ENCODE measurements at regions not wholly inside any gene's neighbourhood (a gene's known extent, or its start where the extent isn't known, plus 50 kb on each side); places are given as distances from the start of the nearest gene placed in this dataset.

DNA sequence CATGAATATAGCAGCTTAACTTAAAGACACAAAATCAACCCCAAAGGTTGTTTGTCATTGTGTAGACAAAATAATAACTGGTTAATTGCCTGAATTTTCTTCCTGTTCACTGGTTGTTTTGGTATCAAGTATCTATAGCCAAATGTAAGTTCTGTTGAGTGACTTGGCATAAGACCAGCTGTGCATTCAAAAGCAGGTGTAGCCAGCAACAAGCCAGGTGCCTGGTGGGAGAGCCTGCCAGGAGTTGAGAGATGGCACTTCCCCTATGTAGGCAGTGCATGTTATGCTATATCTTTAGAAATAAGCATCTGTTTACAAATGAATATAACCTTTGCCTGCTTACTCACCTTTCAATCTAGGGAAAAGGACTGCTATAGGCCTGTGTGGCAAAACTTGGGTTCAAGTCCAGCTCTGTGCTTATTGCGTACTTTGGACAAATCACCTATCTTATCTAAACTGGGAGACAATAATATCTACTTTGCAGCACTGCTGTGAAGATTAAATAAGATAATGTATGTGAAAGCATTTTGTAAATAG is 84.9 kb upstream of the TBL1XR1 start:
- Mint-ChIP-seq H3K27ac (peak overlapping the region; percentile 73), H3K4me3 (no peak overlapping the region), H3K4me1 (ENCODE audit: low read depth) (peaks cover 34% of the 10 kb centered on the region), H3K9me3 (ENCODE audit: insufficient read depth) (peaks cover 10% of the 10 kb centered on the region), H3K27me3 (ENCODE audit: low read depth) (no peaks in the 10 kb centered on the region), H3K36me3 (ENCODE audit: low read depth) (peaks cover 16% of the 10 kb centered on the region)
- DNase-seq (no peak), ATAC-seq (no peak)
- CTCF ChIA-PET, result no interaction called here
- POLR2A ChIA-PET, result no interaction called here

DNA sequence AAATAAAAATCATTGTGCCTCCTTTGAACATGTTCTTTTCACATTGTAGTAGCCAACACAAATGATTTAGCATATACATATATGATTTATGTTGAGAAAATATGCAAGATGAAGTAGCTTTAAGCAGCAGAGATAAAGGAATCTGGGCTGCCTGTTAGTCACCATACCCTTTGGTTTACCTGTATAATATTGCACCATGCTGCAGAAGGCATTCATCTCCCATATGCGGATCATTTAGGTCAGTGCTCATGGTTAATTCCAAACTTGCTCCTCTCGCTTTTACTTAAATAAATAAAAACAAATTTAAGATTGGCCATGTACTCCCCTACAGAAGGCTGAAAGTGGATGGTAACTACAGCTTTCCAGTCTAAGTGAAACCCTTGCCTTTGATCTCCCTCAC is 86.7 kb upstream of the TBL1XR1 start:
- ChIA-PET POLR2A (interaction anchor here (0.6 to 1.1 kb wide), 2 partner anchors 27 to 86 kb away, joined by 4 to 5 read pairs; no protein-coding TSS in a partner anchor), CTCF (no interaction called here)
- no peak overlapping the region for H3K4me3 Mint-ChIP-seq
- H3K4me1 Mint-ChIP-seq (ENCODE audit: low read depth), result peaks cover 34% of the 10 kb centered on the region
- H3K9me3 Mint-ChIP-seq (ENCODE audit: insufficient read depth), result peaks cover 10% of the 10 kb centered on the region
- ATAC-seq (no peak), DNase-seq (no peak)
- H3K27me3 Mint-ChIP-seq (ENCODE audit: low read depth), result no peaks in the 10 kb centered on the region
- H3K27ac Mint-ChIP-seq, result peak overlapping the region; percentile 80
- H3K36me3 Mint-ChIP-seq (ENCODE audit: low read depth), result peaks cover 16% of the 10 kb centered on the region

GRCh38 chr3:177284383-177284881 is 87.2 kb upstream of the TBL1XR1 start:
- ChIA-PET CTCF (no interaction called here), POLR2A (interaction anchor here (0.6 to 1.1 kb wide), 2 partner anchors 27 to 86 kb away, joined by 4 to 5 read pairs; no protein-coding TSS in a partner anchor)
- H3K27me3 Mint-ChIP-seq (ENCODE audit: low read depth), result no peaks in the 10 kb centered on the region
- peaks cover 16% of the 10 kb centered on the region for H3K36me3 Mint-ChIP-seq (ENCODE audit: low read depth)
- H3K27ac Mint-ChIP-seq, result peak overlapping the region; percentile 80
- ATAC-seq, result peak; percentile 74
- peaks cover 34% of the 10 kb centered on the region for H3K4me1 Mint-ChIP-seq (ENCODE audit: low read depth)
- no peak overlapping the region for H3K4me3 Mint-ChIP-seq
- peak; percentile 51 for DNase-seq
- H3K9me3 Mint-ChIP-seq (ENCODE audit: insufficient read depth), result peaks cover 10% of the 10 kb centered on the region

DNA sequence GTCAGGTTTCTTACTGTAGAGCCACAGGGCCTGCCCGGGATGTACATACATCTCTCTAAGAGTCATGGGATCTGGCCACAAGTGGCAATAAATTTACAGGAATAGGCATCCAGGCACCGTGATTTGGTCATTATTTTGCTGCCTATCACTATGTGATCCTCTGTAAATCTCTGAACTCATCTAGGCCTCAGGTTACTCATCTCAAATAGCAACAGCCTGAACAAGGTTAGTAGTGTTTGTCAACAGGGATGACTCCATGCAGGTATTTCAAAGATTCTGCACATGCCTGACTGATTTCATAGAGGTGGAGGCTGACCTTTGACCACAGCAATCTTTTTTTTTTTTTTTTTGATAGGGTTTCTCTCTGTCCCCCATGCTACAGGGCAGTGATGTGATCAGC is 88.8 kb upstream of the TBL1XR1 start:
- Mint-ChIP-seq H3K4me3 (no peak overlapping the region), H3K9me3 (ENCODE audit: insufficient read depth) (peaks cover 9% of the 10 kb centered on the region), H3K27me3 (ENCODE audit: low read depth) (no peaks in the 10 kb centered on the region), H3K36me3 (ENCODE audit: low read depth) (peaks cover 13% of the 10 kb centered on the region), H3K4me1 (ENCODE audit: low read depth) (peaks cover 26% of the 10 kb centered on the region), H3K27ac (no peak overlapping the region)
- ATAC-seq (no peak), DNase-seq (no peak)
- CTCF ChIA-PET, result no interaction called here
- POLR2A ChIA-PET, result no interaction called here

- ChIA-PET POLR2A (no interaction called here), CTCF (no interaction called here)
- Mint-ChIP-seq H3K27ac (no peak overlapping the region), H3K4me1 (ENCODE audit: low read depth) (peaks cover 14% of the 10 kb centered on the region), H3K27me3 (ENCODE audit: low read depth) (no peaks in the 10 kb centered on the region), H3K36me3 (ENCODE audit: low read depth) (peaks cover 1% of the 10 kb centered on the region), H3K9me3 (ENCODE audit: insufficient read depth) (no peaks in the 10 kb centered on the region), H3K4me3 (no peak overlapping the region)
- DNase-seq (no peak), ATAC-seq (no peak)
Observed at GRCh38 chr3:177287231-177287630, 89.9 kb upstream of the TBL1XR1 start.

DNA sequence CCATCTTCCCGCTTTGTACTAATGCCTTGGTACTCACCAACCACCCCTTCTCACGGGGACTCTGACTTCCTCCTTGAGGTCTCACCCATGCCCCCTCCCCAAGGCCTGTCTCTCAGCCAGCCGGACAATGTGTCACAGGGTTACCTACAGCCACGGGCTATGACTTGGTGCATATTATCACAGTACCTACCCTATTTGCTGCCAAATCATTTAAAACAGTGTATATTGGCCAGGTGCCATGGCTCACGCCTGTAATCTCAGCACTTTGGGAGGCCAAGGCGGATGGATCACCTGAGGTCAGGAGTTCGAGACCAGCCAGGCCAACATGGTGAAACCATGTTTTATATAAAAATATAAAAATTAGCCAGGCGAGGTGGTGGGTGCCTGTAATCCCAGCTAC is 93.4 kb upstream of the TBL1XR1 start:
- H3K27ac Mint-ChIP-seq, result no peak overlapping the region
- no peaks in the 10 kb centered on the region for H3K27me3 Mint-ChIP-seq (ENCODE audit: low read depth)
- ChIA-PET POLR2A (no interaction called here), CTCF (no interaction called here)
- ATAC-seq, result no peak
- H3K9me3 Mint-ChIP-seq (ENCODE audit: insufficient read depth), result no peaks in the 10 kb centered on the region
- H3K4me3 Mint-ChIP-seq, result no peak overlapping the region
- no peaks in the 10 kb centered on the region for H3K36me3 Mint-ChIP-seq (ENCODE audit: low read depth)
- DNase-seq, result no peak
- H3K4me1 Mint-ChIP-seq (ENCODE audit: low read depth), result no peaks in the 10 kb centered on the region

DNA sequence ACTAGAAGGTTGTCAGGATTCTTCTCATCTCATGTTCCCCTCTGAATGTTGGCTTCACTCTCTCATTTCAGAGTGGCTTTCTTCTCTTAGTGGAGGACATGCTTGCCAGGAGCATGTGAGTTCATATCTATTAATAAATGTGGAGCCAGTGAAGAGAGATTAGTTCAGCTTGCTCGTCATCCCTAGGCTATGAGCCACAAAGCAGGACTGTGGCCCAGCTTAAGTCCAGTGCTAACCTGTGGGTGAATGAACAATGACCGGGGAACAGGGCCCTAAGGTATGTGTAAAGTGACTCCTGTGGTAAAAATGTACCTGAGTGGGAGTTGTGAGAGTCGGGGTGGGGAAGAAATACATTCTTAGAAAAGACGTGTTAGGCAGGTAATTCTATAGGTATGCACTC is 96.9 kb upstream of the TBL1XR1 start:
- POLR2A ChIA-PET, result no interaction called here
- no peak for ATAC-seq
- no peaks in the 10 kb centered on the region for H3K27me3 Mint-ChIP-seq (ENCODE audit: low read depth)
- no peaks in the 10 kb centered on the region for H3K4me1 Mint-ChIP-seq (ENCODE audit: low read depth)
- no peak overlapping the region for H3K27ac Mint-ChIP-seq
- no peaks in the 10 kb centered on the region for H3K36me3 Mint-ChIP-seq (ENCODE audit: low read depth)
- no peak overlapping the region for H3K4me3 Mint-ChIP-seq
- no peak for DNase-seq
- H3K9me3 Mint-ChIP-seq (ENCODE audit: insufficient read depth), result no peaks in the 10 kb centered on the region
- CTCF ChIA-PET, result no interaction called here

DNA sequence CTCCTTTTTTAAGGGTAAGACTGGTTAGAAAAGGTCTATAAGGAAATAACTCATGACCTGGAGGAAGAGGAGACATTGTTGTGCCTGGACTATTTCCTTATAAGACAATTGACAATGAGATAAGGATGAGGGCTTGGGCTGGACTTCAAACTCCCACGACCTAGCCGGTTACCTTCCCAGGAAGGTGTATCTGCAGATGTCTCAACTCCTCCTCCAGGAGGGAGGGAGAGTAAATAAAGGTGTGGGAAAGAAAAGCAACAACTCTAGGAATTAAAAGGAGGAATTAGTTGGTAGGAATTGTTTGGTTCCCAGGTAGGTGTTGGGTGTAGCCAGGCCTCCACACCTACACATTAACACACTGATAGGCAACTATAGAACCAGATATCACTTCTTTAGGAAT is 97.8 kb upstream of the TBL1XR1 start:
- no peak for DNase-seq
- ChIA-PET CTCF (no interaction called here), POLR2A (no interaction called here)
- ATAC-seq, result no peak
- no peak overlapping the region for H3K27ac Mint-ChIP-seq
- H3K9me3 Mint-ChIP-seq (ENCODE audit: insufficient read depth), result no peaks in the 10 kb centered on the region
- no peaks in the 10 kb centered on the region for H3K4me1 Mint-ChIP-seq (ENCODE audit: low read depth)
- H3K27me3 Mint-ChIP-seq (ENCODE audit: low read depth), result no peaks in the 10 kb centered on the region
- no peak overlapping the region for H3K4me3 Mint-ChIP-seq
- H3K36me3 Mint-ChIP-seq (ENCODE audit: low read depth), result no peaks in the 10 kb centered on the region

- no peaks in the 10 kb centered on the region for H3K9me3 Mint-ChIP-seq (ENCODE audit: insufficient read depth)
- POLR2A ChIA-PET, result no interaction called here
- no peaks in the 10 kb centered on the region for H3K27me3 Mint-ChIP-seq (ENCODE audit: low read depth)
- ATAC-seq, result no peak
- no peak overlapping the region for H3K27ac Mint-ChIP-seq
- H3K4me1 Mint-ChIP-seq (ENCODE audit: low read depth), result no peaks in the 10 kb centered on the region
- no peak overlapping the region for H3K4me3 Mint-ChIP-seq
- no peaks in the 10 kb centered on the region for H3K36me3 Mint-ChIP-seq (ENCODE audit: low read depth)
- no peak for DNase-seq
- CTCF ChIA-PET, result interaction anchor here (1.5 kb wide), 1 partner anchor 91 kb away, joined by 4 read pairs; no protein-coding TSS in a partner anchor
Observed at GRCh38 chr3:177299250-177299649, 102.0 kb upstream of the TBL1XR1 start.

GRCh38 chr3:177300039-177300833 is 103.0 kb upstream of the TBL1XR1 start:
- H3K9me3 Mint-ChIP-seq (ENCODE audit: insufficient read depth), result no peaks in the 10 kb centered on the region
- no peak overlapping the region for H3K27ac Mint-ChIP-seq
- CTCF ChIA-PET, result interaction anchor here (1.5 kb wide), 1 partner anchor 91 kb away, joined by 4 read pairs; no protein-coding TSS in a partner anchor
- POLR2A ChIA-PET, result no interaction called here
- H3K4me3 Mint-ChIP-seq, result no peak overlapping the region
- ATAC-seq, result no peak
- H3K36me3 Mint-ChIP-seq (ENCODE audit: low read depth), result no peaks in the 10 kb centered on the region
- no peaks in the 10 kb centered on the region for H3K4me1 Mint-ChIP-seq (ENCODE audit: low read depth)
- no peak for DNase-seq
- no peaks in the 10 kb centered on the region for H3K27me3 Mint-ChIP-seq (ENCODE audit: low read depth)

DNA sequence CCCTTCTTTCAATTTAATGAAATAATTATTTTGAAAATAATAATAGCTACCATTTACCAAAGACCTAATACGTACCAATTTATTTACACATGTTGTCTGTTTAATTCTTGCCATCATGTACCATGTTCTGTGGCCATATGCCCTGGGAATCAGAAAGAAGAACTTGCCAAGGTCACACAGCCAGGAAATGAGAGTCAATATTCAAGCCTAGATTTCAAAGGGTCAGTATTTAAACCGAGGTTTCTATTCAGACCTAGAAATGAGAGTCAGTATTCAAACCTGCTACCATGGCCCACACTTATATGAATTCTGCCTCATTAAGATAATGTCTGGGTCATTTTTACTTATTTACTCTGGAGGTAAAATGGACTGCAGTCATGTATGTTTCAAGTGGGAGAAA is 103.6 kb upstream of the TBL1XR1 start:
- Mint-ChIP-seq H3K4me1 (ENCODE audit: low read depth) (no peaks in the 10 kb centered on the region), H3K4me3 (no peak overlapping the region), H3K36me3 (ENCODE audit: low read depth) (no peaks in the 10 kb centered on the region), H3K9me3 (ENCODE audit: insufficient read depth) (no peaks in the 10 kb centered on the region), H3K27ac (no peak overlapping the region), H3K27me3 (ENCODE audit: low read depth) (no peaks in the 10 kb centered on the region)
- POLR2A ChIA-PET, result interaction anchor here (0.7 kb wide), 1 partner anchor 476 kb away, joined by 5 read pairs; no protein-coding TSS in a partner anchor
- ATAC-seq, result no peak
- CTCF ChIA-PET, result no interaction called here
- DNase-seq, result no peak

DNA sequence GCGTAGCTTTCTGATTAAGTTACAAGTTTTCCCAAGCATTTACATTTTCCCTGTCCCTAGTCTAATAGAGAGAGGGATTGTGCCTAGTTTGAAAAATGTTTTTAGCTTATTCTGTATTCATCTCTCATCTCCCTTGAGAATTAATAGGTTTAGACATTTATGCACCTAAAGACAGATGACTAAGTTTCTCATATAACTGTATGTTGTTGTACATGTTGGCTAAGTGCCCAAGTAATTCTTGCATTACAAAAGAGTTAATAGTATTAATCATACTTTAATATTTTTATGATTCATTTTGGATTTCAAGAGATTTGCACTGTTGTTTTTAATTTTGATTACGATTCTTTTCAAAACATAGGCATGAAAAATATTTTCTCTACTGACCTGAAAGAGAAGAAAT is 109.0 kb upstream of the TBL1XR1 start:
- Mint-ChIP-seq H3K4me3 (no peak overlapping the region), H3K9me3 (ENCODE audit: insufficient read depth) (peaks cover 7% of the 10 kb centered on the region), H3K4me1 (ENCODE audit: low read depth) (no peaks in the 10 kb centered on the region), H3K36me3 (ENCODE audit: low read depth) (peaks cover 6% of the 10 kb centered on the region), H3K27me3 (ENCODE audit: low read depth) (no peaks in the 10 kb centered on the region), H3K27ac (no peak overlapping the region)
- DNase-seq (no peak), ATAC-seq (no peak)
- ChIA-PET CTCF (no interaction called here), POLR2A (no interaction called here)
